ENCODE measurements at regions not wholly inside any gene's neighbourhood (a gene's known extent, or its start where the extent isn't known, plus 50 kb on each side); places are given as distances from the start of the nearest gene placed in this dataset.
A peak's percentile ranks its signal among the peaks of the same experiment; 100 is the strongest.
"Not testable (repeated sequence)": the region's sequence is repeated elsewhere in the genome, so short reads cannot be mapped to it uniquely, and the experiment has no call there.

- DNase-seq = peak; percentile 54
Observed at GRCh38 chr7:106369352-106369751, 84.6 kb upstream of the NAMPT start.

- DNase-seq = peak; percentile 52
Observed at GRCh38 chr7:106367664-106368063, 82.9 kb upstream of the NAMPT start.

- DNase-seq = peak; percentile 69
Observed at GRCh38 chr7:106367018-106367420, 82.2 kb upstream of the NAMPT start.

- peak; percentile 99 for DNase-seq
Observed at GRCh38 chr7:106365252-106366005, 80.6 kb upstream of the NAMPT start.

- DNase-seq = peak; percentile 44
Observed at GRCh38 chr7:106362507-106362906, 77.7 kb upstream of the NAMPT start.

- DNase-seq = peak; percentile 72
Observed at GRCh38 chr7:106358103-106358663, 73.4 kb upstream of the NAMPT start.

- peak; percentile 69 for DNase-seq
Observed at GRCh38 chr7:106357675-106358074, 72.9 kb upstream of the NAMPT start.

GRCh38 chr7:106354822-106355221 lies 70.0 kb upstream of the NAMPT start:
- DNase-seq = no peak

GRCh38 chr7:106353944-106354343 lies 69.2 kb upstream of the NAMPT start:
- no peak for DNase-seq

GRCh38 chr7:106348231-106348630 lies 63.4 kb upstream of the NAMPT start:
- DNase-seq = no peak

- DNase-seq = peak; percentile 83
Observed at GRCh38 chr7:106347229-106347833, 62.5 kb upstream of the NAMPT start.

- DNase-seq = peak; percentile 99
Observed at GRCh38 chr7:106346678-106347217, 62.0 kb upstream of the NAMPT start.

GRCh38 chr7:106346167-106346677 lies 61.4 kb upstream of the NAMPT start:
- DNase-seq = no peak

GRCh38 chr7:106345421-106346166 lies 60.8 kb upstream of the NAMPT start:
- DNase-seq = peak; percentile 97

GRCh38 chr7:106344861-106345260 lies 60.1 kb upstream of the NAMPT start:
- DNase-seq = peak; percentile 98

- peak; percentile 23 for DNase-seq
Observed at GRCh38 chr7:106344211-106344610, 59.4 kb upstream of the NAMPT start.

GRCh38 chr7:106342049-106342448 lies 57.3 kb upstream of the NAMPT start:
- DNase-seq = not testable (repeated sequence)

GRCh38 chr7:106340247-106340596 lies 55.4 kb upstream of the NAMPT start:
- DNase-seq = not testable (repeated sequence)

- DNase-seq = no peak
Observed at GRCh38 chr7:106339513-106340246, 54.9 kb upstream of the NAMPT start.

- DNase-seq = no peak
Observed at GRCh38 chr7:106337754-106338153, 53.0 kb upstream of the NAMPT start.

GRCh38 chr7:106335814-106336213 lies 51.0 kb upstream of the NAMPT start:
- DNase-seq = no peak

Measured in inflammatory macrophage treated with lipopolysaccharide for 4 hours (primary cell).